Suprapubic skin (tissue), 4 donors: ENCODE measurements at regions not wholly inside any gene's neighbourhood (a gene's known extent, or its start where the extent isn't known, plus 50 kb on each side); places are given as distances from the start of the nearest gene placed in this dataset.

Source experiments
- CTCF ChIP-seq, 2 donors: fragments of 200-600 bp in 1 of 2; fragments of 450-650 bp in 1 of 2; sonication (generic) in 1 of 2; IDR thresholded peaks; one replicate each; pipeline ENCODE4 v1.5.1; 2016 to 2019; ENCODE audit warnings: antibody characterized with exemption in 2 of 2, mild to moderate bottlenecking in 1 of 2, moderate library complexity in 1 of 2
- EP300 ChIP-seq: sonication (generic); formaldehyde crosslinking; IDR thresholded peaks from one replicate; pipeline ENCODE4 v1.6.1; 2017; ENCODE audit warnings: antibody characterized with exemption
- POLR2A ChIP-seq, 2 donors: fragments of 450-650 bp; IDR thresholded peaks; one replicate each; pipeline ENCODE4 v1.6.1; 2017; ENCODE audit warnings: antibody characterized with exemption in 2 of 2, mild to moderate bottlenecking in 2 of 2, moderate library complexity in 2 of 2
- POLR2AphosphoS5 ChIP-seq, 3 donors: sonication (generic); formaldehyde crosslinking; IDR thresholded peaks; one replicate each; pipeline ENCODE4 v1.6.1; 2017; ENCODE audit warnings: antibody characterized with exemption in 3 of 3

GRCh38 chr17:77402159-77402731 is 261.5 kb downstream of the SEC14L1 start:
- no peak for TF ChIP-seq CTCF (IDR thresholded peaks at IDR 0.05)
- TF ChIP-seq POLR2AphosphoS5 (IDR thresholded peaks at IDR 0.05): no peak
- no peak for TF ChIP-seq POLR2A (IDR thresholded peaks at IDR 0.05)
- no peak for TF ChIP-seq EP300
